GM21526 (cell line): ENCODE measurements at regions not wholly inside any gene's neighbourhood (a gene's known extent, or its start where the extent isn't known, plus 50 kb on each side); places are given as distances from the start of the nearest gene placed in this dataset.
"Not testable (repeated sequence)": the region's sequence is repeated elsewhere in the genome, so short reads cannot be mapped to it uniquely, and the experiment has no call there.

ENCODE experiments used
- ATAC-seq: cut with Tn5 transposase; IDR thresholded peaks from one replicate; pipeline ENCODE4 v1.9.1; 2021; ENCODE audit warnings: moderate library complexity; ENCODE audit not compliant: unreplicated experiment, low FRiP score

DNA sequence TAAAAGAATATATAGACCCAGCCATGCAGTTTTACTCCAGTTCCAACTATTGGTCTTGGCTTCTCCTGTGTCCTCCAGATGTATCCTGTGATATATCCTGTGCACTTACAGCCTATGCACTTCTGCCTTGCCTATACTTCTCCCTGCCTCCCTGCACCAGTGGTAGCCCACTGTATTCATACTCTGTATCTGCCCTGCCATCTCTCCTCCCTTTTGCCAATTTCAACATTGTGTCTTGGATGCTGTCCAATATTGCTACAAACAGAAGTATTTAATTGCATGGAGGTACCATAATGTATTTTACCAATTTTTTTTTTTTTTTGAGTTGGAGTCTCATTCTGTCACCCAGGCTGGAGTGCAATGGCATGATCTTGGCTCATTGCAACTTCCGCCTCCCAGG is 242.7 kb downstream of the HAPSTR1 start:
- ATAC-seq, result no peak

DNA sequence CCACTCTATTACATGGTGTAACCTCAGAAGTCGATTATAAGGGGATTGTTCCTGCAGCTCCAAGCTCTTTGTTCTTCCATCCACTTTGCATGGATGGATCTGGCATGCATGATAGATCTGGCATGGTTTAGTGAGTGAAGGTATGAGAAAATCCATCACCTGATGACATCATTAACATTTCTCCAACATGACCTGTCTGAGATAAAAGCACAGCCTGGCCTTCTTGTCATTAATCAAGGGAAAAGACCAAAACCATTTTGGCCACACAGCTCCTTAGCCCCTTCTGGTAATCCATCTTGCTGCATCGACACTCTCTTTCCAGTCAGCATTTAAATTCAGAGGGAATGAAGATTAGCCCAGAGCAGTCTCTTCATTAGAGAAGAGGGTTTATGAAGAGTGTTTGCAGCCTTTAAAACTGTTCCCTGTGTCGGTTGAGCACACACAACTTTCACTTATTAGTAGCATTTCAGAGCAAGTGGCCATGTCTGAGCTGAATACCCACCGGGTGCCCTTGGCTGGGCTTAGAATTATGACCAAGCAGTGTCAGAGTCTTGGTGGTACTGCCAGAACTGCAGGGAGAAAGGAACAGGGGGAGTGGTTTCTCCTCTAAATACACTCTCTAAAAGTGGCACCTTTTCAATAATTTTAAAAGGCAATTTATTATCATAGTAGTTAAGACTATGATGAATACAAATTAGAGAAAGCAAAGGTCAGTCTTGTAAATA is 246.0 kb downstream of the HAPSTR1 start:
- ATAC-seq, result no peak

DNA sequence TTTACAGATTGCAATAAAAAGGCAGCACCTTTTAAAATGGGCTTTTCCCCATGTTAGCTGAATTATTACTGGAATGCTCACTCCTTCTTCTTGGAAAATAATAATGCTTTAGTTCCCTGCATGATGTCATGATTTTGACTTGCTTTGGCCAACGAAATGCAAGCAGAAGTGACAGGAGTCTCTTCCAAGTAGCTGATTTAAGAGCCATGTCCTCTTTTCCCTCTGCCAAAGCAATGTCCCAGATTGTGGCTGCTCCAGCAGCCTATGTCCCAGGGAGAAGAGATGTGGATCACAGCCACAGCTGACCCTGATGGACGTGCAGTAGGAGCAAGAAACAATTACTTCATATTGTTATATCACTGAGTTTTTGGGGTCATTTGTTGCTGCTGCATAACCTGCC is 246.6 kb downstream of the HAPSTR1 start:
- ATAC-seq, result no peak

DNA sequence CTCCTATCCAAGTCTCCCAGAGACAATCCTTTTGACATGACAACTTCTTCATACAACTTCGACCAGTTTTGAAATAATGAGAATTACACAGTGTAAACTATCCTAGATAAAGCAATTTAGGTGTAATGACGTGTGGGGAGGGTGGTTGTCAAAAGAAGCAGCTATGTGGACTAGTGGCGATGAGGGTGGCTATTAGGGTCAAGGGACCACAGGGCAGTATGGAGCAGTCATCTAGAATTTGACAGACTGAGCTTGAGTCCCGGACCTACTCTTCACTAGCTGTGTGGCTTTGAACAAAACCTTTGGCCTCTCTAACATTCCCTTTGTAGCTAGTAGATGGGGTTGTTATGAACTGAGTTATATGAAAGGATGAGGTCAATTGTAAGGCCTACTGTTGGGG is 247.1 kb downstream of the HAPSTR1 start:
- ATAC-seq, result no peak

DNA sequence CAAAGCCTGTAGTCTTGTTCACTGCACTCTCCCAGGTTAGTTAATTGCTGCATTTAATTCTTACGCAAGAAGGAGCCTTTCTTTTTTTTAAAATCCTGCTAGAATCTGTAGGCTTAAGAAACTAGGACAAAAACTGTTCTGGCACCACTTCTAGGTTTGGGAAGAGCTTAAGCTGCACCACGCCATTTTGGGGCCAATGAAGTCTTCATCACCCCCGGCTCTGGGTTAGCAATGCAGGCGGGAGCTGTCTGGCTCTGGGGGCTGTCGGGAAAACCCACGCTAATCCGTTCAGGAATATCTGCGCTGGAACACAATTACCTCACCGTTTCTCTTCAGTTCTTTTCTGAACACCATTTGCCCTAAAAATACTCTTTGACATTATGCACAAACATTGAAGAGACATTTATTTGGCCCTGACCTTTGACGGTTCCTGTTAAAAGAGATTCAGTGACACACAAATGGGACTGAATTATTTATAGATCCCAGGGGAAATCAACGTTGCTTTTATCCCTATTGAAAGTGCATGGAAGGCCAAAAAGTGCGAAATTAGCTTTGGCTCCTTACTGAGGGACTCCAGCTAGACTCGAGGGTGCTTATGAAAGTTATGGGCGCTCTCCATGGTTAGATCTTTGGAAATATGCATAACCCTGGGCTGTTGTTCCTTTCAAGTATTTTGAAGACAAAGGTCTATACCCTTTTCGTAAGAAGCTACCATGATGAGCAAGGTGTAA is 249.2 kb downstream of the HAPSTR1 start:
- no peak for ATAC-seq

DNA sequence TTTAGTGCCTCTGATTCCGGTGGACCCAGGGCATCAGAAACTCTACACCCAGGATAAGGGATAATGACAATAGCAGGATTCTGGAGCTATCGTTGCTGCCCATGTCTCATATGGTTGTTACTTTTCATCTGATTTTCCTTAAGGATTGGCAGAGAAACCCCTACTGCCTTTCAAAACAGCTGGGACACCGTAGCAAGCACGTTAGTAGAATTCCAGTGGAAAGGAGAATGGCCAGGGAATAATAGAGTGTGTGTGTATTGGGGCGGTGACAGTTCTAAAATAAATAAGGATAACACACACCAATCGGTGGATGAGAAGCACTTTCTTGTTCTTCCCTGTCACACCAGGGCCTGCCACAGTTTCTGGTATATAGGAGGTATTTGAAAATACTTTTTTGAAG is 251.8 kb downstream of the HAPSTR1 start:
- ATAC-seq, result no peak

DNA sequence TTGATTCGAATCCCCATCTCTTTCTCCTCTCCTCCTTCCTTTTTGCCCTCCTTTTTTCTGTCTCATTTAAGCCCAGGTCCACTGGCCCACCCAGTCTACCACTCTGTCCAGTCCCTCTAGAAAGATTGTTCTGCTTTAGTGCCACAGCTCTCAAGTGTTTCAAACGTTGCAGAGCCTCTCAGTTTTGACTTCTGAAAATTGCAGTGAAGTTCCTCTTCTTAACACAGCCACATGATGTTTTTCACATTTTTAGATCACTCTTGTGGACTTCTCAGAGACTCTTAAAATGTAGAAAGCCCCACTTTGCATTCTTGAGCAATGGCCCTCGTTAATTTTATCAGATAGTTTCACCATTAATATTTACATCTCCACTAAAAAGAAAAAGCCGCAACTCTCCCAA is 253.1 kb downstream of the HAPSTR1 start:
- ATAC-seq, result no peak

DNA sequence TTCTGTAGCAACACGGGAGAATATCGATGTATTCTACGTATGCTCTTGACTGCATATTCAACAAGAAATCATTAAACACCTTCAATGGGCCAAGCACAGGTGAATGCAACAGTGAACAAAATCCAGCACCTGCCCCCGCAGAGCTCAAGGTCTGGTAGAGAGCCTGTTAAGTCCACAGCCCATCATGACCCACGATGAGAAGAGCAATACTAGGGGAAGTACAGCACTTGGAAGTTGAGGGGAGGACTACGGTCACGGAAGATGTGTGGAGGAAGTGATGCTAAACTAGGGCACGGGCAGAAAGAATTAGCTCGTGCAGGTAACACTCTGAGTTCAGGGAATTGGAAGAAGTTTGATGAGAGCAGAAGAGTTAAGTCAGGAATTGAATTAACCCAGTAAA is 253.6 kb downstream of the HAPSTR1 start:
- ATAC-seq, result no peak

DNA sequence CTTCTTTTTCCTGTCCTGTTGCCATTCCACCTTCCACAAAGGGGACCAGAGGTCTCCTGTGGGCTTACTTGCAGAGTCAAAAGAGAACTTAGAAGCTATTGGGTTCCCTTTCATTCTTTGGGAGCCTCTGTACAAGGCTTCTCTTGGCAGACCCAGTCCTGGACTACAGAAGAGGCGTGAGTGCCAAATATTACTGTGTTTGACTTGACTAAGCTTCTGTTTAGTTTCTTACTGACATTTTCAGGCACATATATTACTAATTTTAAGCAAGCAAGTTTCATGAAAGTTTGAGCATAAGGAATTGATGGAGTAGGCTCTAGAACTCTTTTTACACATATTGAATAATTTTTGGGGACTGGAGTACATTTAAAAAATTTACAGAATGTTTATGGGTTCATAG is 254.4 kb downstream of the HAPSTR1 start:
- ATAC-seq, result no peak

DNA sequence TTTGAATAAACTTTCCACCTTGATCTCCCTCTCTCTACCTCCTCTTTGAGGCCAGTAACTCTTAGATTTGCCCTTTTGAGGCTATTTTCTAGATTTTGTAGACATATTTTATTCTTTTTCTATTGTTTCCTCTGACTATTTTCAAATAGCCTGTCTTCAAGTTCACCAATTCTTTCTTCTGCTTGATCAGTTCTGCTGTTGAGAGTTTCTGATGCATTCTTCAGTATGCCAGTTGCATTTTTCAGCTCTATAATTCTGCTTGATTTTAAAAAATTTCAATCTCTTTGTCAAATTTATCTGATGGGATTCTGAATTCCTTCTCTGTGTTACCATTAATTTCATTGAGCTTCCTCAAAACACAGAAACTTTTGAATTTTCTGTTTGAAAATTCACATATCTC is 257.5 kb downstream of the HAPSTR1 start:
- ATAC-seq, result no peak

DNA sequence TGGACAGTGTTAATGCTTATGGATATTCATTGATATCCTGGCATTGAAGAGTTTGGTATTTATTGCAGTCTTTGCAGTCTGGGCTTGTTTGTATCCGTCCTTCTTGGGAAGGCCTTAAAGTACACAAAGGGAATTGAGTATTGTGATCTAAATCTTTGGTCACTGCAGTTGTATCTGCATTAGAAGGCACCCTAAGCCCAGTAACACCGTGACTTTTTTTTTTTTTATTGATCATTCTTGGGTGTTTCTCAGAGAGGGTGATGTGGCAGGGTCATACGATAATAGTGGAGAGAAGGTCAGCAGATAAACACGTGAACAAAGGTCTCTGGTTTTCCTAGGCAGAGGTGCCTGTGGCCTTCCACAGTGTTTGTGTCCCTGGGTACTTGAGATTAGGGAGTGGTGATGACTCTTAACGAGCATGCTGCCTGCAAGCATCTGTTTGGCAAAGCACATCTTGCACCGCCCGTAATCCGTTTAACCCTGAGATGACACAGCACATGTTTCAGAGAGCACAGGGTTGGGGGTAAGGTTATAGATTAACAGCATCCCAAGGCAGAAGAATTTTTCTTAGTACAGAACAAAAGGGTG is 258.0 kb downstream of the HAPSTR1 start:
- not testable (repeated sequence) for ATAC-seq

DNA sequence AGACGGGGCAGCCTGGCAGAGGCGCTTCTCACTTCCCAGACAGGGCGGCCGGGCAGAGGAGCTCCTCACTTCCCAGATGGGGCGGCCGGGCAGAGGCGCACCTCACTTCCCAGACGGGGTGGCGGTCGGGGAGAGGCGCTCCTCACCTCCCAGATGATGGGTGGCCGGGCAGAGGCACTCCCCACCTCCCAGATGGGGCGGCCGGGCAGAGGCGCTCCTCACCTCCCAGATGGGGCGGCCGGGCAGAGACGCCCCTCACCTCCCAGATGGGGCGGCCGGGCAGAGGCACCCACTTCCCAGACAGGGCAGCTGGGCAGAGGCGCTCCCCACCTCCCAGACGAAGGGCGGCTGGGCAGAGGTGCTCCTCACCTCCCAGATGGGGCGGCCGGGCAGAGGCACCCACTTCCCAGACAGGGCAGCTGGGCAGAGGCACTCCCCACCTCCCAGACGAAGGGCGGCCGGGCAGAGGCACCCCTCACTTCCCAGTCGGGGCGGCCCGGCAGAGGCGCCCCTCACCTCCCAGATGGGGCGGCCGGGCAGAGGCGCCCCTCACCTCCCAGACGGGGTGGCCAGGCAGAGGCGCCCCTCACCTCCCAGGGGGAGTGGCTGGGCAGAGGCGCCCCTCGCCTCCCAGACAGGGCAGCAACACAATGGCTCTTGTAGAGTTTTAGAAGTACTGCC is 258.8 kb downstream of the HAPSTR1 start:
- not testable (repeated sequence) for ATAC-seq

DNA sequence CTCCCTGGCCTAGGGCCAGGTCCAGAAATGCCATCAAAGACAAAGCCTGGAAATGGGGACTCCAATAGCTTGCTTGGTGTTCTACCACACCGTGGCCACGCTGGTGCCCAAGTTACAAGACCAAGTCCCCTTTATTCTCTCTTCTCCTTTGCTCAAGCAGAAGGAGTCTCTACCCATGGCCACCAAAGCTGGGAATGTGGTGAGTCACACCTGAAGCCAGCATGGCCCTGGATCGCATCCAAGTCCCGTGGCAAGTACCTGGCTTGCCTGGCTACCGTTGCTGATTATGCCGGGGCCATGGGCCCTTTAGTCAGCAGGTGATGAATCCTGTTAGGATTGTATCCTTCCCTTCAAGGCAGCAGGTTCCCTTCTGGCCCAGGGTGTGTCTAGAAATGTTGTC is 260.0 kb downstream of the HAPSTR1 start:
- no peak for ATAC-seq

DNA sequence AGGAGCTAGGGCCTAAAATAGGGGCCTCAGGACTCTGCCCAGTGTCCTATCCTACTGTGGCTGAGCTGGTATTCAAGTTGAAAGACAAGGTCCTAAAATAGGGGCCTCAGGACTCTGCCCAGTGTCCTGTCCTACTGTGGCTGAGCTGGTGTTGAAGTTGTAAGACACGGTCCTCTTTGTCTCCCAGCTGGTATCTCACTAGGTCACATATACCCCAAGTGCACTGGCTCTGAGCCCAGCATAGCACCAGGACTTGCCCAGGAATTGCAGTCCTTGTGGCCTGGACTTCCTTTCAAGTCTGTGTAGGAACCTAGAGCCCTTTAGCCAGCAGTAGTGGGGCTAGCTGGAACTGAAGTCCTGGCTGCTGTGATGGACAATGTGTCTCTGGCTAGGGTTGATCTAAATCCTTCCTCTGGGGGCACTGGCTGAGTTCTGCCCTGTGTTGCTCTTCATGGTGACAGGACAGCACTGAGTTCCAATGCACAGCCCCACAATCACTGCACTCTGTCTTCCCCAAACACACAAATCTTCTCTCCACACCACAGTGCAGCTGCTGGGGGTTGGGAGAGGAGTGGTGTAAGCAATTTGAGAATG is 260.5 kb downstream of the HAPSTR1 start:
- ATAC-seq, result no peak

DNA sequence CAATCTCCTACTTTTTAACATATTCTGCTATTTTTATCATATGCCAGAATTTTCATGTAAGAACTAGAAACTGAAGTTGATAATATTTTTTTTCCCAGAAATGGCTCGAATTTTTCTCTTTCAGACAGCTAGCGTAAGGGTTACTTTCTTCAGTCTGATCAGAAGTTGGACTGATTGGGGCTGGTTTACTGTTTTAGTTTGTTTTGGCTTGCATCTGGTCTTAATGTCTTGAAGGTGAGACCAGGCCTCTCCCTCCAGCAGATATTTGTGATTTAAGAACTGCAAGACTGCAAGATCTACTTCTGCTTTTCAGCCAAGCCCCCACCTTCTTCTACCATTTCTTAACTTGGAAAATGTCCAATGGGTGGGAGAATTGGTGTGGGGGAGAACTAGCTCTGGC is 266.4 kb downstream of the HAPSTR1 start:
- no peak for ATAC-seq

DNA sequence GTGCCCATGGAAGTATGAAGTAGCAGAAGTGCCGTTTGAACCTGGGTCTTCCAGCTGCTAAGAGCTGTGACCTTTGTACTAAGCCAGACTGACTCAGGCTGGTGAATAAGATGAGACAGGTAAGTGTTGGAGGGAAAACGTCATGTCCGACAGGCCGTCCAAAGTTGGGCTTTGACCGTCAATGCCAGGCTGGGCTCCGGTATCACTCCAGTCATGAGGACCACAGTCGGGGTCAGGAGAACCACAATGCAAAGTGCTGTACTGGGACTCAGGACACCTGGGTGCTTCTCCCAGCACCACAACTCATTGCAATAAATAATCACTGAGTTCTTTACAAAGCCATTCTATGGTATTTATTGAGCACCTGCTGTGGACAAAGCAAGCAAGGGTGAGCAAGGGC is 268.6 kb downstream of the HAPSTR1 start:
- no peak for ATAC-seq

DNA sequence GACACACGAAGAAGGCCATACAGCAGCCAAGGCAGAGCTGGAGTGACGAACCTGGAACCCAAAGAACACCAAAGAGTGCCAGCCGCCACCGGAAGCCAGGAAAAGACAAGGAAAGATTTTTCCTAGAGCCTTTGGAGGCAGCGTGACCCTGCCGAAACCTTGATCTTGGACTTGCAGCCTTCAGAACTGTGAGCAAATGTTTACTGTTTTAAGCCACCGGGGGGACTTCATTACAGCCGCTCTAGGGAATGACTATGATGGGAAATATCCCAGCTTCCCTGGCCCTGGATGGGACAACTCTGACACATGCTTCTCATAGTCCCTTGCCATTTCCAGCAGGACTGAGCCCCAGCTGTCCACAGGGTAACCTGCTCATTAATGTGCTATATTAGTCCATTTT is 270.6 kb downstream of the HAPSTR1 start:
- no peak for ATAC-seq

DNA sequence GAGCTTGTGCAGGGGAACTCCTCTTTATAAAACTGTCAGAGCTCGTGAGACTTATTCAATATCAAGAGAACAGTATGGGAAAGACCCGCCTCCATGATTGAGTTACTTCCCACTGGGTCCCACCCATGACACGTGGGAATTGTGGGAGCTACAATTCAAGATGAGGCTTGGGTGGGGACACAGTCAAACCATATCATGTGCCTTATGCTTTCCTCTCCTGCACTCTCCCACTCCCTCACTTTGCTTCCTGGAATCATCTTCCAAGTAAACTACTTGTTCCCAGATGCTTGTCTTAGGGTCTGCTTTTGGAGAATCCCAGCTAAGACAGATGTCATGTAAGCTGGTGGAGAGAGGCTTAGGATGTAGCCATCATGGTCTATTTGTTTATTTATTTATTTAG is 271.2 kb downstream of the HAPSTR1 start:
- ATAC-seq, result no peak

DNA sequence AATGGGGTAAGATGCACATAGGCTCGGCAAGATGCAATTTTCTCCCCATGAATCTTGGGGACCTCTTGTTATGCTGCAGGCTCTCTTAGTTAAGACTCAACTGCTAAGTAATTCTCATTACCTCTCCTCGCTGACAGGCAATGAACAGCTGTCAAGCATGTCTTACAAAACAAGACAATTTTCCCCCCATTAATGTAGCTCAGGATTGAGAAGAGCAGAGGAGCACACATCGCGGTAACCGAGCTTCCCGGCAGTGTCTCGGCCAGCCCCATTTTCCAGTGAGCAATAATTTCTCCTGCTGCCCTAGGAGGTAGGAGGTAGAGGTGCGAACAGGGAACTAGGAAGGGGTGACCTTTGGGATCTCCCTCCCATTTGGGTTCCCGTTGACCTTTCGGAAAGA is 272.1 kb downstream of the HAPSTR1 start:
- ATAC-seq, result no peak

DNA sequence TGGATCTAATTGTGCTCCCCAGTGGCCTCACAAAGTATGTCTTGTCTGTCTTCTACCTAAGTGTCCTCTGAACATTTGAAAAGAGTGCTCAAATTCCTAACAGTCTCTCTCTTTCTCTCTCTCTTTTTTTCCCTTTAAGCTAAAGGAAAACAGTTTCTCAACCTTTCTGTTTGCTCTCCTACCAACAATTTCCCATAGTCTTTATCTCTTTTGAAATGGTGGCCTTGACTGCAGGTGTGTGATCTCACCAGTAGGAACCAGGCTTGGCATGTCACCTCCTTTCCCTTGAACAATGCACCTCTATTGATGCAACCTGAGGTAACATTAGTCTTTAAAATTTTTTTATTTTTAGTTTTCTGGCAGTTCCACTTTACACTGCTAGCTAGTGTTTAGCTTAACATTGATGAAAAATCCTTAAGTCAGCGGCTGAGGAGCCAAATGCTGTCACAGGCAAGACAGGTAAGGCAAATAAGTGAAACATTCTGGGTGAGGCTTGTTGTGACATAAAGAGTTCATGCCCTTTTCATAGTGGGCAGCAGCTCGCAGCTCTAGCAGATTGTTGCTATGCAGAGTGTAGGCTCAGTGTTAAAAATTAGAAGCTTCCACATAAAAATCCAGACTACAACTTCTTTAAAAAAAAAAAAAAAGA is 273.4 kb downstream of the HAPSTR1 start:
- no peak for ATAC-seq

DNA sequence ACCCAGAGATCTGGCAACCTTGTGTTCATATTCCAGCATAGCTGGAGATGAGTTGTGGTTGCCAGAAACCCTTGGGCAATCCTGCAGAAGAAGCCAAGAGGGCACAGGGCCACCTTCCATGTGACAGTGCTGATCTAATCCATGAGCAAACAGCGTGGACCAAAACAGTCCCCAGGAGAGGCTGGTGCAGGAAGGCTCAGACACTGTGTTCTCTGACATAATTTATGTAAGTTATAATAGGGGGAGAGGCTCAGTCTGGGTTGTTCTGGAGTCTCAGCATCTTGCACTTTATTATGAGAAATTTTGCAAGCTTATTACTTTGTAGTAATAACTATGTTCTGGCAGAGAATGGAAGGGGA is 273.9 kb downstream of the HAPSTR1 start:
- ATAC-seq, result no peak
